UCSD-AML1 (cell line): ENCODE measurements at regions not wholly inside any gene's neighbourhood (a gene's known extent, or its start where the extent isn't known, plus 50 kb on each side); places are given as distances from the start of the nearest gene placed in this dataset.

ENCODE experiments used
- DNase-seq: peaks from one replicate; lab custom pipeline; 2025; ENCODE audit not compliant: unreplicated experiment; lab: John Stamatoyannopoulos, UW

- no peak for DNase-seq
Observed at GRCh38 chr10:2475711-2476217, 591.6 kb upstream of the PFKP start.

GRCh38 chr10:2471811-2472210 is 595.5 kb upstream of the PFKP start:
- DNase-seq = no peak

DNA sequence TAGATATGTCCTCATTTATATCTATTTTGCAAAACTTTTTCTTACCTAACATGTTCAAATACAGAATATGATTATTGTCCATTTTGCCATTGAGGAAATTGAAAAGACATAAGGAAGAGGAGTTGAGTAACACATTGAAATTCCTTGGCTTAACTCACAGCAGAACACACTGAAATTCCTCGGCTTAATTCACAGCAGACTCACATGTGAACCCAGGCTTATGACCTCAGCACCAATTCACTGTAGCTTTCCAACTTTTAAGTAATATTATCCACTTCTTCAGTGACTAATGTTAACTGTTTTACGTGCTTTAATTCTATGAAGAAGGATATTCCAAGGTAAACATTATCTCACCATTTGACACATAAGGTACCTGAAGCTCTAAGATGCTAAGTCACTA is 597.5 kb upstream of the PFKP start:
- DNase-seq = no peak

DNA sequence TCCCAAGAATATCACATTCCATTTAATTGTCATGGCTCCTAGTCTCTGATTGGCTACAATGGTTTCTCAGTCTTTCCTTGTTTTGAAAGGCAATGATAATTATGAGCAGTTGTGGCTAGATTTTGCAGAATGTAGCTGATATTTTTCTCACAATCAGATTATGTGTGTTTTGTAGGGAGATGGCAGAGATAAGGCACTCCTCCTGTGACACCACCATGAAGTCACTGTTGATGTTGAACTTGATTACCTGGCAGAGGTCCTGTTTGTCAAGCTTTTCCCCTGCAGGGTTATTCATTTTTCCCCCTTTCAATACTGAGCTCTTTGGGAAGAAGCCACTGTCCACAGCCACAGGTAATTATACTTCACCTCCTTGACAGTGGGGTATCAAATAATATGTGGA is 602.9 kb upstream of the PFKP start:
- DNase-seq = no peak

GRCh38 chr10:2463316-2463715 is 604.0 kb upstream of the PFKP start:
- no peak for DNase-seq

DNA sequence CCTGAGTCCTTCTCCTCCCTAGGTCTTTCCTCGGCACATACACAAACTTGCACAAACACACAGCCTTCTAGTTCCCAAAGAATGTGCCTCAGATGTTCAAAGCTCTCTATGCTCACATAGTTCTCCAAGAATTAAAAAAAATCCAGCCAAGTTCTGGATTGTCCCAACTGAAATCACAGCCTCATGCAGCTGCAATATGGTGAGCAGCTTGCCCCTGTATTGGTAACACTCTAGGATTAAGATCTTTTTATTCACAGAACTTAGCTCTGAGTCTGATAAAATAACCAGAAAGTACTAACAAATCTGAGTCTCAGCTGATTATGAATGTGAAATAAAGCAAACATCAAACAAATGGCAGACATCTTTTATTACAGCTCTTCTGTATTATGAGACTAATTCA is 604.8 kb upstream of the PFKP start:
- DNase-seq = no peak

GRCh38 chr10:2460812-2461211 is 606.5 kb upstream of the PFKP start:
- no peak for DNase-seq

DNA sequence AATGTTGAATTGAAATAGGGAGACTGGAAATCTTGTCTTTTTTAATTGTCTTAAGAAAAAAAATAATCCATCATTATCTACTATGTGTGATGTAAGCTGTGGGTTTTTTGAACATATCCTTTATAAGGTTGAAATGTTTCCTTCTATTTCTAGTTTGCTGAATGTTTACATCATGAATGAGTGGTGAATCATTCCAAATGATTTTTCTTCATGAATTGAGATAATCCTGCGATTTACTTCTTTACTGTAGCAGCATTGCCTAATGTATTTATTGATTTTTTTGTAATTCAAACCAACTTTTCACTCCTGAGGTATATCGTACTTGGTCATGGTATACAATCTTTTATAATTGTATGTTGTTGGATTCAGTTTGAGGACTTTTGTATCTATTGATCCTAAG is 607.6 kb upstream of the PFKP start:
- no peak for DNase-seq

DNA sequence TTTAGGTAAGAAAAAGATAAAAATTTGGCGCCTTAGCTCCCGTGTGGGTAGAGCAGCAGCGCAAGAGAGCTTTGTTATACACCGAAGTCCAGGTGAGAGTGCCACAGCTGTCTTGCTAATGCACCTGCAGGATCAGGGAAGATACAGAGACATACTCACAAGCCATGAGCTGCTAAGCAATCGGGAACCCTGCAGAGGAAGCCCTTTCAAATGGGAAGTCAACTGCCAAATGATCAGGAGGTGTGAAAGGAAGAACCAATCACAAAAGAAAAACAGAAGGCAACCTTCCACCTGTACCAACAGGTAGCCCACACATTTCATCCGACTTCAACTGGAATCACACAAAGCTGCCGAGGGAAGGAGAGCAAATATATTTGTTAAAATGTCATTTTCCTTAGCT is 610.5 kb upstream of the PFKP start:
- no peak for DNase-seq

DNA sequence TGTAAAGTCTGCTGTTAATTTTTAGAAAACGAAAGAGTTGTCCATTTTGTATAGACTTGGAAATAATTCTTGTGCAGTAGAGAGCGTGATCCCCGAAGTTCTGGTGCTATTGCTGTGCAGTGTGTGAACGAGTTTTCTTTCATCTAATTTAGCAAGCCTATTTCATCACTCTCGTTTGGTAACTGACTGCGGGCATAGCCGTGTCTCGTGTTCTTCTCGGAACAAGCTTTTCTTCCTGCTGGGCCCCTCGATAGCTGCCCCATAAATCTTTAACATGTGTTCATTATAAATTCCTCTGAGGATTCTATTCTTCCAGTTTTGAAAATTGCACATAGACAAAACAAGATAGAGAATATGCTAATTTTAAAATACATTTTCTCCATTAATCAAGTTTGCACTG is 622.0 kb upstream of the PFKP start:
- no peak for DNase-seq

- DNase-seq = no peak
Observed at GRCh38 chr10:2439983-2440382, 627.4 kb upstream of the PFKP start.

- DNase-seq = no peak
Observed at GRCh38 chr10:2439000-2439399, 628.3 kb upstream of the PFKP start.

DNA sequence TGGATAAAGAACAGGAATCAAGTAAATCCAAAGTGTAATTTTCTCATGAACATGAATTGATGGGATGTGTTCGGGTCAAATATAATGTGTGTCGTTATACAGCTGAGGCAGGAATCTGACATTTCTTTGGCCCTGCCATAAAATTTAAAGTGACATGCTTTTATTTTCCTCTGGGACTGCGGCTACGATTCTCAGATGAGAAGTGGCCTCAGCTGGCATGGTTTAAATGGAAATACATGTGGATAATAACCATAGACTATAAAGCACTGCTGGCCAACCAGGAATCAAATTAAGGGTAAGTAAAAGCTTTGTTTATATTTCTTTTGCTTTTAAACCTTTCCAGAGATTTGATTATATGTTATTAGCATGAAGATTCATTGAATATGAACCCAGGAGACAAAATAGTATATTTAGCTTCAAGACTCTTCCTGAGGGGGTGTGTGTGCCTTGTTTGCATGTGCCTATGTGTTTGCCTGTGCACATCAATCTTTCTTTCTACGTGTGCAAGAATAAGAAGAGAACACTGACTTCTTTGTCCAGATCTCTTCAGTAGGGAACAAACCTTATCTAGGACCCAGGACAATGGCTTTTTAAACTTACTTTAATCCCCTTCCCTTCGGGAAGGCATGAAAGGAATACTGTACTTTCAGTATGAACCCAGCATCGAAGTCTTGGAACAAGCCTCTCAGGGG is 629.0 kb upstream of the PFKP start:
- DNase-seq = no peak

- DNase-seq = no peak
Observed at GRCh38 chr10:2436933-2437332, 630.4 kb upstream of the PFKP start.

- no peak for DNase-seq
Observed at GRCh38 chr10:2431961-2432360, 635.4 kb upstream of the PFKP start.

GRCh38 chr10:2427412-2427811 is 639.9 kb upstream of the PFKP start:
- no peak for DNase-seq

DNA sequence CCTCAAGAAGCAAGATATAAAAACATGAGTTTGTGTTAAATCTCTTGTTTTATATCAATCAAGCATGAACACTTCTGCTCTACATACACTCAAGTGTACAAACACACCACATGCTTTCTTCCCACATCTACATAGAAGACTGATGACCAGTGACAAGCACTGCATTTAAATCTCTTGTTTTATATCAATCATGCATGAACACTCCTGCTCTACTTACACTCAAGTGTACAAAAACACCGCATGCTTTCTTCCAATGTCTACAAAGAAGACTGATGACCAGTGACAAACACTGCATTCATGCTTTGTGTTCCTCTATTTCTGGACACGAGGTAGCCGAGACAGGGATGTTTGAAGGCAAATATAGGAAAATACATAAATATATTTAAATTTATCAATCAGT is 642.0 kb upstream of the PFKP start:
- no peak for DNase-seq

DNA sequence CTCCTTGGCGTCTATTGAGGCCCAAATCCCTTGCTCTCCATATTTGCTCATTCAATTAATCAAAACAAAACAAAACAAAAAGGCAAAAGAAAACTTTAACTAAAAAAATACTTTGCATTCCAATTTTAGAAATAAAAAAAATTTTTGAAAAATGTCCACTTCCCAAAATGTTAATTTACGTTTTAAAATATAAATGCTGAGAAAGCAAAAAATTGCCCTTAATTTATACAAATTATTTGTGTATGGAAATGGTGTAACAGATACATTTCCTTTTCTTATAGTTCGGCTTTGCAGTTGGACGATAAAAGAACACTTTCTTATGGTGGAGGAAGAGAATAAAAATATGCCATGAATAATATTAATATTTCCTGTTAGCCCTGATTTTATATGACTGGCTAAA is 652.8 kb upstream of the PFKP start:
- DNase-seq = no peak

DNA sequence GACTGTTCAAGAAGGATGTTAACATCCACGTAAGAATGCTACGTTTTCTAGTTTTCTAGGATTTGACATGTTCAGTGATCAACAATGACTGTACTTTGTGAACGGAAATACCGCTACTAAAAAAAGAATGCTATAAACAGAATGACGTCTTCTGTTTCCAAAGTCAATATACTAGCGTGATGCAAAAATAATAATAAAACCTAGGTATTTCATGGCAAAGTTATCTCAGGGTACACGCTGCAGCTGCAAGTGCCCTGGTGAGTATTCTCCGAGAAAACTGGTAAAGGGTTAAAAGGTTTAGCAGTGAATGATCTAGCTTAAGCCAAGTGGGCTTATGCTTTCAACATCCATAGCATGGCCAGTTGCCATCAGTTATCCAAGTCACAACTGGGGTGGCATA is 653.3 kb upstream of the PFKP start:
- no peak for DNase-seq

DNA sequence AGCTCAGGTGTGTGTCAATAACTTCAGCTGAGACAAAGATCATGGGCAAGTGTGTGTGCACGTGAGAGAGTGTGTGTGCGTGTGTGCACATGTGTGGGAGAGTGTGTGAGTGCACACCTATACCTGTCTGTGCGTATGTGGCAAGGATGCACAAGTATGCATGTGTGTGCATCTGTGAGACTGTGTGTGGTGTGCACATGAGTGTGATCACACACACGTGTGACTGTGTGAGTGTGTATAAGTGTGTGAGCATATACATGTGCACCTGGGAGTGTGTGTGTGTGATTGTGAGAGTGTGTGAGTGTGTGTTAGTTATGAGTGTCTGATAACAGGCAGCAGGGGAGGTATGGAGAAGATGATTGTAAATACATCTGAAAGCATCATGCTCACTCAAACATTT is 657.3 kb upstream of the PFKP start:
- DNase-seq = no peak

- DNase-seq = no peak
Observed at GRCh38 chr10:2401459-2401858, 664.1 kb upstream of the ADARB2 start.

DNA sequence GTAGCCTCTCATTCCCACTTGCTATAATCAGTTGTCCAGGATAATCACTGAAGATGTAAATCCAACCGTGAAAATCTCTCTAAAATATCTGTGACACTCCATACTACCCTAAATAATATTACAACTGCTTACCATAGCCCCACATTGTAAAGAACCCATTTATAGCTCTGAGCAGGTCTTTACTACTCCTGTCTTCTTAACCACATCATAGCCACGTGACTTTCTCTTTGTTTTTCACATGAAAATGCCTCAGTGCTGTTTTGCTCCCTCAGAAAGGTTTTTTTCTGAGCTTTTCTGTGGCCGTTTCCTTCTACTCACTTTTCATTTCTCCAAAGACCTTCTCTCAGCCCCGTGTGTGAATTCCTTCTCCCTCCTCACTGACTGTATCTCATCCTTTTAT is 662.2 kb upstream of the ADARB2 start:
- DNase-seq = no peak

DNA sequence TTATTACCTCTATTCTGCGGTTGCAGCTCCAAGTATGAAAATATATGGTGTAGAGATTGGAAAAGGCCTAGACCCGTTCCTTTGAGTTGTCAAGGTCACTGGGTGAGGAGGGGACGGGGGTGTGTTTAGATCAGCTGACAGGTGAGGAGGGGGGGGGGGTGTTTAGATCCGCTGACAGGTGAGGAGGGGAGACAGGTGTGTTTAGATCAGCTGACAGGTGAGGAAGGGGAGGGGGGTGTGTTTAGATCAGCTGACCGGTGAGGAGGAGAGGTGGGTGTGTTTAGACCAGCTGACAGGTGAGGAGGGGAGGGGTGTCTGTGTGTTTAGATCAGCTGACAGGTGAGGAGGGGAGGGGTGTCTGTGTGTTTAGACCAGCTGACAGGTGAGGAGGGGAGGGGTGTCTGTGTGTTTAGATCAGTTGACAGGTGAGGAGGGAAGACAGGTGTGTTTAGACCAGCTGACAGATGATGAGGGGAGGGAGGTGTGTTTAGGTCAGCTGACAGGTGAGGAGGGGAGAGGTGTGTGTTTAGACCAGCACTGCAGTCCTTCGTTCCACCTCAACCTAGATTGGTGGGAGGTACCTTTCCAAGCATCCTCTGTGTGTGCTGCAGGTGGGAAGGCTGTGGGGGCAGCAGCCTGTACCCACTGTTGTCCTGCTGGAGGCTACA is 655.0 kb upstream of the ADARB2 start:
- DNase-seq = no peak
